DND-41 (cell line): ENCODE measurements at regions not wholly inside any gene's neighbourhood (a gene's known extent, or its start where the extent isn't known, plus 50 kb on each side); places are given as distances from the start of the nearest gene placed in this dataset.

Source experiments
- ATAC-seq: fragments of 200-7000 bp; cut with Tn5 transposase; 3 replicates; pipeline ENCODE4 v1.9.1; 2021; ENCODE audit warnings: low read depth; ENCODE audit not compliant: insufficient read depth
- DNase-seq: peaks from one replicate; pipeline ENCODE4 v3.0.0-alpha.2; 2020
- H2AFZ ChIP-seq: 2 replicates; pipeline ENCODE4 v1.6.0; 2012; ENCODE audit warnings: low read depth, low read length
- H3K27ac ChIP-seq: 2 replicates; pipeline ENCODE4 v1.5.1; 2012; ENCODE audit warnings: low read length, inconsistent platforms
- H3K27me3 ChIP-seq: fragments of 200-600 bp; sonication (generic); 2 replicates; pipeline ENCODE4 v1.6.0; 2012; ENCODE audit warnings: low read length, mild to moderate bottlenecking, inconsistent platforms; ENCODE audit not compliant: insufficient read depth, poor library complexity
- H3K36me3 ChIP-seq: 2 replicates; pipeline ENCODE4 v1.5.1; 2012; ENCODE audit warnings: low read length, inconsistent platforms; ENCODE audit not compliant: insufficient read depth
- H3K4me1 ChIP-seq: 2 replicates; pipeline ENCODE4 v1.5.1; 2012; ENCODE audit warnings: mild to moderate bottlenecking, low read length; ENCODE audit not compliant: insufficient read depth
- H3K4me2 ChIP-seq: 2 replicates; pipeline ENCODE4 v1.6.0; 2012; ENCODE audit warnings: mild to moderate bottlenecking, moderate library complexity, low read length, inconsistent platforms; ENCODE audit not compliant: insufficient read depth
- H3K4me3 ChIP-seq, 2 experiments: fragments of 200-600 bp in 1 of 2; shearing (Covaris generic) in 1 of 2; 2 replicates each; pipeline ENCODE4 v1.5.1; 2012 to 2016; ENCODE audit warnings: inconsistent platforms in 2 of 2, low read length in 2 of 2, mild to moderate bottlenecking in 2 of 2, low read depth in 1 of 2, moderate library complexity in 1 of 2
- H3K79me2 ChIP-seq: 2 replicates; pipeline ENCODE4 v1.6.0; 2012; ENCODE audit warnings: low read length, inconsistent platforms; ENCODE audit not compliant: insufficient read depth
- H3K9ac ChIP-seq: 2 replicates; pipeline ENCODE4 v1.6.0; 2012; ENCODE audit warnings: low read depth, mild to moderate bottlenecking, inconsistent platforms, low read length, moderate library complexity
- H3K9me3 ChIP-seq: 2 replicates; pipeline ENCODE4 v1.5.1; 2012; ENCODE audit warnings: low read length, moderate library complexity, mild to moderate bottlenecking, inconsistent platforms; ENCODE audit not compliant: insufficient read depth, severe bottlenecking
- H4K20me1 ChIP-seq: 2 replicates; pipeline ENCODE4 v1.6.0; 2012; ENCODE audit warnings: low read length; ENCODE audit not compliant: insufficient read depth
- EZH2 ChIP-seq: IDR thresholded peaks from 3 replicates; pipeline ENCODE4 v1.6.1; 2012; ENCODE audit warnings: borderline replicate concordance, low read depth, mild to moderate bottlenecking, moderate library complexity, low read length, inconsistent platforms; ENCODE audit not compliant: severe bottlenecking
- TF ChIP-seq, protein P1 (sequence below): IDR thresholded peaks from 2 replicates; pipeline ENCODE4 v1.5.1; 2012; ENCODE audit warnings: borderline replicate concordance, low read length, moderate library complexity, mild to moderate bottlenecking; ENCODE audit not compliant: poor library complexity, severe bottlenecking; ENCODE audit errors: extremely low read depth

DNA sequence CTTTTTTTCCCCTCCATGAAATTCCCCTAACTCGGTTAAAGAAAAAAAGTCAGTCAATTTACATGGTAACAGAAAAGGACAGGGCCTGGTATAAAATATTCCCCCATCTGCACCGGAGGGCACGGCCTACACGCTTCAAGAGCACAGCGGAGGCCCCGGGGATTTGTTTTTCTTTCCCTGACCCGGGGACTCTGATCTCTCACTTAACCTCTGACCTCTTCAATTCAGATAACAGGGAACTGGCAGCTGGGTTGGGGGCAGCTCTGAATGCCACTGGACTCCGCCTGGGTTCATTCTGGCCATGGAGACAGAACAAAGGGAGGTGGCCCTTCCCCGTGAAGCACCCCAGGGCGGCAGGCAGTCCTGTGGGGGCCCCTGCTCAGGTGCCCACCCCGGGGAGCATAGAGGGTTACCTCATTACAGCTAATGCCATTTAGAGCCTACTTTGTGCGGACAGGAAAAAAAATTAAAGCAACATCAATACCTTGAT lies 257.5 kb downstream of the SHQ1 start:
- Histone ChIP-seq H3K36me3 (no peaks in the 10 kb centered on the region), H3K9me3 (no peaks in the 10 kb centered on the region), H2AFZ (no peak overlapping the region), H3K27me3 (no peaks in the 10 kb centered on the region), H3K4me2 (no peak overlapping the region), H3K4me1 (no peaks in the 10 kb centered on the region), H3K4me3 (no peak overlapping the region), H3K27ac (no peak overlapping the region), H4K20me1 (no peaks in the 10 kb centered on the region), H3K79me2 (no peaks in the 10 kb centered on the region), H3K9ac (no peak overlapping the region)
- no peak for ATAC-seq
- TF ChIP-seq, protein P1, sequence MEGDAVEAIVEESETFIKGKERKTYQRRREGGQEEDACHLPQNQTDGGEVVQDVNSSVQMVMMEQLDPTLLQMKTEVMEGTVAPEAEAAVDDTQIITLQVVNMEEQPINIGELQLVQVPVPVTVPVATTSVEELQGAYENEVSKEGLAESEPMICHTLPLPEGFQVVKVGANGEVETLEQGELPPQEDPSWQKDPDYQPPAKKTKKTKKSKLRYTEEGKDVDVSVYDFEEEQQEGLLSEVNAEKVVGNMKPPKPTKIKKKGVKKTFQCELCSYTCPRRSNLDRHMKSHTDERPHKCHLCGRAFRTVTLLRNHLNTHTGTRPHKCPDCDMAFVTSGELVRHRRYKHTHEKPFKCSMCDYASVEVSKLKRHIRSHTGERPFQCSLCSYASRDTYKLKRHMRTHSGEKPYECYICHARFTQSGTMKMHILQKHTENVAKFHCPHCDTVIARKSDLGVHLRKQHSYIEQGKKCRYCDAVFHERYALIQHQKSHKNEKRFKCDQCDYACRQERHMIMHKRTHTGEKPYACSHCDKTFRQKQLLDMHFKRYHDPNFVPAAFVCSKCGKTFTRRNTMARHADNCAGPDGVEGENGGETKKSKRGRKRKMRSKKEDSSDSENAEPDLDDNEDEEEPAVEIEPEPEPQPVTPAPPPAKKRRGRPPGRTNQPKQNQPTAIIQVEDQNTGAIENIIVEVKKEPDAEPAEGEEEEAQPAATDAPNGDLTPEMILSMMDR: no peak
- no peak for TF ChIP-seq EZH2
- DNase-seq: no peak

DNA sequence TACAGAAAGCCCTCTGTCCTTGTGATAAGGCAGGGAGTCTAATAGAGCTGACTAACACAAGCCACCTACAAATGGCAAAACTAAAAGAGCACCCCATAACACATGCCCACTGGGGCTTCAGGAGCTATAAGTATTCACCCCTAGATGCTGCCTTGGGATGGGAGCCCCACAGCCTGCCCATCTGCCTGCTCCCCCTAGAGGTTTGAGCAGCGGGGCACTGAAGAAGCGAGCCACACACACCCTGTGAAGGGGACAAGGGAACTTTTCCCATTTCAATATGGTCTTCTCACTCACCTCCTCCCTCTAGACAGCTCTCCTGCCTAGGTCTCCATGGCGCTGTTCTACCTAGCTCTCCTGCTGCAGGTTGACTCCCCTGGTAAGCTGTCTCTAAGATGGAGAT lies 261.0 kb downstream of the SHQ1 start:
- no peak overlapping the region for H3K4me3 ChIP-seq
- no peak for TF ChIP-seq EZH2
- TF ChIP-seq, protein P1: no peak
- no peaks in the 10 kb centered on the region for H4K20me1 ChIP-seq
- DNase-seq (no peak), ATAC-seq (no peak)
- no peaks in the 10 kb centered on the region for H3K36me3 ChIP-seq
- no peaks in the 10 kb centered on the region for H3K4me1 ChIP-seq
- H3K9me3 ChIP-seq: no peaks in the 10 kb centered on the region
- H3K4me2 ChIP-seq: no peak overlapping the region
- H3K27me3 ChIP-seq: no peaks in the 10 kb centered on the region
- no peaks in the 10 kb centered on the region for H3K79me2 ChIP-seq
- H2AFZ ChIP-seq: no peak overlapping the region
- H3K27ac ChIP-seq: no peak overlapping the region
- H3K9ac ChIP-seq: no peak overlapping the region

DNA sequence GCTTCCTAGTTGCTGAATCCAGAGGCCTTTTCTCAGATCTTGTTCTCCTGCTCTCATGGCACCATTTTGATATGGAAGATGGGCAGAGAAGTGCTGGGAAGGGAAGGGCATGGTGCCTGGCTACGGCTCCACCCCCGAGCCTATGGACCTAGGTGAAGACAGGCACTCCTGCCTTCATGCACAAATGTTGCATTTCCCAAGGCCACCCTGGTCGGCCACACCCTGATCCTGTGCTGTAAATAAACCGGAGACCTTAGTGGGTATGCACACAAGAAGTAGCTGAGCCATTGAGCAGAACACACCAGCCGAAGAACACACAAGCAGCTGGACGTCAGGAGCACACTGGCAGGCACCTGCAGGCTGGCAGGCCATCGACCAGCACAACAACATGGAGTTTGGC lies 261.6 kb downstream of the SHQ1 start:
- no peak overlapping the region for H3K4me2 ChIP-seq
- no peaks in the 10 kb centered on the region for H3K4me1 ChIP-seq
- no peaks in the 10 kb centered on the region for H3K79me2 ChIP-seq
- H4K20me1 ChIP-seq: no peaks in the 10 kb centered on the region
- no peak for ATAC-seq
- TF ChIP-seq, protein P1: no peak
- TF ChIP-seq EZH2: no peak
- no peak overlapping the region for H3K4me3 ChIP-seq
- no peaks in the 10 kb centered on the region for H3K9me3 ChIP-seq
- H3K27ac ChIP-seq: no peak overlapping the region
- no peaks in the 10 kb centered on the region for H3K27me3 ChIP-seq
- H2AFZ ChIP-seq: no peak overlapping the region
- DNase-seq: no peak
- no peak overlapping the region for H3K9ac ChIP-seq
- no peaks in the 10 kb centered on the region for H3K36me3 ChIP-seq

DNA sequence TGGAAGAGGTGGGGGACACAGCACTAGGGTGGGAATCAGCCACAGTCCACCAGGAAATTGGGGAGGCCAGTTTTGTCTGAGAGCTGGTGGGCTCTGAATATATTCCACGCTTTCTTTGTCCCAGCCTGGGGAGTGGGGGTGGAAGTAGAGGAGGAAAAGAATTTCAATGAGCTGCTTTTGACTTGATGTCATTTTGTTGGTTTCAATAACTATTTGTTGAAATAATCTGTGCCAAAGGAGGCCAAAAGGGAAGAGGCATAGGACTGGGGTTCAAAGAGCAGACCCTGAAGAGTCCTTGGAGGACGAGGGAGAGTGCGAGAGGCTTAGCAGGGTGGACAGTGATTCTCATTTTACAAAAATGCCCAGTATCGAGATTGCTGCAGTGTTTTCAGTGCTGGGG lies 262.3 kb downstream of the SHQ1 start:
- no peaks in the 10 kb centered on the region for H3K36me3 ChIP-seq
- ATAC-seq: no peak

More for the DNA sequence above, 262.3 kb downstream of the SHQ1 start:
- no peaks in the 10 kb centered on the region for H4K20me1 ChIP-seq
- H3K27ac ChIP-seq: no peak overlapping the region
- no peaks in the 10 kb centered on the region for H3K27me3 ChIP-seq
- H3K4me2 ChIP-seq: no peak overlapping the region
- H3K79me2 ChIP-seq: no peaks in the 10 kb centered on the region
- H3K9ac ChIP-seq: no peak overlapping the region
- H3K9me3 ChIP-seq: no peaks in the 10 kb centered on the region
- H3K4me1 ChIP-seq: no peaks in the 10 kb centered on the region
- H3K4me3 ChIP-seq: no peak overlapping the region
- no peak for DNase-seq
- TF ChIP-seq, protein P1: no peak
- H2AFZ ChIP-seq: no peak overlapping the region
